ENCODE measurements at regions not wholly inside any gene's neighbourhood (a gene's known extent, or its start where the extent isn't known, plus 50 kb on each side); places are given as distances from the start of the nearest gene placed in this dataset.

- no peaks in the 10 kb centered on the region for H4K20me1 ChIP-seq (ENCODE audit: insufficient read depth, low read length)
- no peaks in the 10 kb centered on the region for H3K79me2 ChIP-seq (ENCODE audit: insufficient read depth, low read length)
- no peak overlapping the region for H3K27ac ChIP-seq (ENCODE audit: low read depth in 1 of 2, low read length in 2 of 2)
- H3K27me3 Mint-ChIP-seq (ENCODE audit: low read depth in 3 of 3): peaks cover 0 to 3% (median 2%) of the 10 kb centered on the region in 3 donors
- H3K9ac ChIP-seq (ENCODE audit: insufficient read depth, low read length, poor library complexity, severe bottlenecking): no peak overlapping the region
- no peaks in the 10 kb centered on the region for H3K36me3 ChIP-seq (replicated peaks in 1 of 2; ENCODE audit: control insufficient read depth in 1 of 2, insufficient read depth in 2 of 2, low read length in 2 of 2)
- intact Hi-C loops (cut with micrococcal nuclease): loop anchor here (5.0 kb wide), 3 partner anchors 57 to 92 kb away; partner anchors contain the start of gene NAMPT (in 2 of the 2)
- no peaks in the 10 kb centered on the region for H3K27me3 ChIP-seq (ENCODE audit: control insufficient read depth in 2 of 2, insufficient read depth in 2 of 2, low read length in 2 of 2)
- peak overlapping the region in 1 of 7 donors; percentile 78 for H3K27ac Mint-ChIP-seq
- no peak for TF ChIP-seq CTCF (IDR thresholded peaks at IDR 0.05)
- no peak for DNase-seq
- no peak overlapping the region for H2AFZ ChIP-seq (ENCODE audit: insufficient read depth, low read depth, low read length, poor library complexity, severe bottlenecking)
- no peak overlapping the region for H3K4me3 ChIP-seq (replicated peaks in 1 of 3; ENCODE audit: low read depth in 2 of 3, low read length in 3 of 3)
- H3K4me3 Mint-ChIP-seq: no peak overlapping the region
- H3K4me2 ChIP-seq (replicated peaks; ENCODE audit: extremely low read depth, low read length, poor library complexity, severe bottlenecking): no peak overlapping the region
- peaks cover 24% of the 10 kb centered on the region for H3K4me1 Mint-ChIP-seq
- peaks cover 17 to 23% of the 10 kb centered on the region in 2 donors for H3K4me1 ChIP-seq (ENCODE audit: control insufficient read depth in 1 of 2, insufficient read depth in 2 of 2, low read length in 2 of 2)
- WGBS (ENCODE audit: insufficient coverage): no CpG with 5 or more reads among the region's 2 CpGs
- no peaks in the 10 kb centered on the region for H3K9me3 ChIP-seq (replicated peaks in 1 of 2; ENCODE audit: control insufficient read depth in 1 of 2, insufficient read depth in 1 of 2, low read length in 2 of 2)
- H3K36me3 Mint-ChIP-seq: peaks cover 0 to 4% of the 10 kb centered on the region in 2 donors
- H3K9me3 Mint-ChIP-seq: no peaks in the 10 kb centered on the region
Observed at GRCh38 chr7:106369816-106370215, 85.0 kb upstream of the NAMPT start.

GRCh38 chr7:106369352-106369751 is 84.6 kb upstream of the NAMPT start:
- intact Hi-C loops (cut with micrococcal nuclease): loop anchor here (5.0 kb wide), 3 partner anchors 58 to 93 kb away; partner anchors contain the start of gene NAMPT (in 2 of the 2)
- H3K4me3 Mint-ChIP-seq: no peak overlapping the region
- H4K20me1 ChIP-seq (ENCODE audit: insufficient read depth, low read length): no peaks in the 10 kb centered on the region
- peaks cover 0 to 4% of the 10 kb centered on the region in 2 donors for H3K36me3 Mint-ChIP-seq
- H3K4me3 ChIP-seq (replicated peaks in 1 of 3; ENCODE audit: low read depth in 2 of 3, low read length in 3 of 3): no peak overlapping the region
- no peak overlapping the region for H3K9ac ChIP-seq (ENCODE audit: insufficient read depth, low read length, poor library complexity, severe bottlenecking)
- H3K36me3 ChIP-seq (replicated peaks in 1 of 2; ENCODE audit: control insufficient read depth in 1 of 2, insufficient read depth in 2 of 2, low read length in 2 of 2): no peaks in the 10 kb centered on the region
- H3K27ac ChIP-seq (ENCODE audit: low read depth in 1 of 2, low read length in 2 of 2): no peak overlapping the region
- no peaks in the 10 kb centered on the region for H3K9me3 Mint-ChIP-seq
- WGBS (ENCODE audit: insufficient coverage): 81% methylated on average over 3 of the region's 3 CpGs
- H3K79me2 ChIP-seq (ENCODE audit: insufficient read depth, low read length): no peaks in the 10 kb centered on the region
- H3K4me2 ChIP-seq (replicated peaks; ENCODE audit: extremely low read depth, low read length, poor library complexity, severe bottlenecking): no peak overlapping the region
- peaks cover 27% of the 10 kb centered on the region for H3K4me1 Mint-ChIP-seq
- peaks cover 0 to 3% (median 0%) of the 10 kb centered on the region in 3 donors for H3K27me3 Mint-ChIP-seq (ENCODE audit: low read depth in 3 of 3)
- H3K27me3 ChIP-seq (ENCODE audit: control insufficient read depth in 2 of 2, insufficient read depth in 2 of 2, low read length in 2 of 2): no peaks in the 10 kb centered on the region
- peak overlapping the region in 2 of 7 donors; percentile 54 to 78 for H3K27ac Mint-ChIP-seq
- H2AFZ ChIP-seq (ENCODE audit: insufficient read depth, low read depth, low read length, poor library complexity, severe bottlenecking): no peak overlapping the region
- H3K9me3 ChIP-seq (replicated peaks in 1 of 2; ENCODE audit: control insufficient read depth in 1 of 2, insufficient read depth in 1 of 2, low read length in 2 of 2): no peaks in the 10 kb centered on the region
- H3K4me1 ChIP-seq (ENCODE audit: control insufficient read depth in 1 of 2, insufficient read depth in 2 of 2, low read length in 2 of 2): peaks cover 18 to 27% of the 10 kb centered on the region in 2 donors
- no peak for TF ChIP-seq CTCF (IDR thresholded peaks at IDR 0.05)
- peak; percentile 36 to 62 (median 37) for DNase-seq
